ENCODE measurements at regions not wholly inside any gene's neighbourhood (a gene's known extent, or its start where the extent isn't known, plus 50 kb on each side); places are given as distances from the start of the nearest gene placed in this dataset.

DNA sequence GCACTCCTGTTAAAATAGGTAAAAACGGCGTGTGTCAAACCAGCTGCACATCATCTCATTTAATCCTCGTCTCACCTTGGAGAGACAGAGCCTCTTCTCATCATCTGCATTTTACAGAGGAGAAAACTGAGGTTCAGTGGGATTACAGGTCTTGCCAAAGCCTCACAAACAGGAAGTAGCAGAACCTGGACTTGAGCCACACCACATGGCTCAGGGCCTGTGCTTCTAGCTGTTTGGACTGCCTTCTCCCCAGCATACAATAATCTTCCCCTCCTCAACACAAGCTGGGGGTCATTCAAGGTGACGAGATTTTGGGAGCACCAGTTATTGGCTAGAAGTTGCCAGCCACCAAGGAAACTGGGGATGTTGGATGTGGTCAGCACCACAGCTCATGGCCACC lies 167.9 kb upstream of the ZC3H12A start:
- no peak overlapping the region for H3K27ac ChIP-seq
- H4K20me1 ChIP-seq (ENCODE audit: insufficient read depth, poor library complexity, severe bottlenecking): no peaks in the 10 kb centered on the region
- no peak for DNase-seq (ENCODE audit: low spot score)
- peaks cover 16% of the 10 kb centered on the region for H3K27me3 ChIP-seq
- no peak overlapping the region for H3K4me3 ChIP-seq
- H3K4me1 ChIP-seq (ENCODE audit: insufficient read depth): no peaks in the 10 kb centered on the region
- H3K9me2 ChIP-seq (replicated peaks; ENCODE audit: insufficient read depth): no peaks in the 10 kb centered on the region
- TF ChIP-seq EZH2phosphoT487 (IDR thresholded peaks at IDR 0.05; ENCODE audit: low read depth, severe bottlenecking, unreplicated experiment) (no peak), CTCF (IDR thresholded peaks at IDR 0.05; ENCODE audit: poor library complexity) (no peak), EZH2 (IDR thresholded peaks at IDR 0.05; ENCODE audit: borderline replicate concordance) (no peak)
- no peaks in the 10 kb centered on the region for H3K9me3 ChIP-seq (ENCODE audit: low read depth)
- no peaks in the 10 kb centered on the region for H3K36me3 ChIP-seq (replicated peaks; ENCODE audit: insufficient read depth, low read depth)
- no peaks in the 10 kb centered on the region for H3K79me2 ChIP-seq
- H2AFZ ChIP-seq: no peak overlapping the region
- 74% methylated on average over 4 of the region's 4 CpGs for WGBS (ENCODE audit: low lambda C conversion rate, missing lambda C conversion rate)
- no peak overlapping the region for H3K4me2 ChIP-seq

GRCh38 chr1:37306871-37307270 lies 167.5 kb upstream of the ZC3H12A start:
- Histone ChIP-seq H3K27ac (no peak overlapping the region), H2AFZ (no peak overlapping the region), H3K9me3 (ENCODE audit: low read depth) (no peaks in the 10 kb centered on the region), H3K4me2 (no peak overlapping the region), H3K9me2 (replicated peaks; ENCODE audit: insufficient read depth) (no peaks in the 10 kb centered on the region), H4K20me1 (ENCODE audit: insufficient read depth, poor library complexity, severe bottlenecking) (no peaks in the 10 kb centered on the region), H3K36me3 (replicated peaks; ENCODE audit: insufficient read depth, low read depth) (no peaks in the 10 kb centered on the region), H3K27me3 (peaks cover 16% of the 10 kb centered on the region), H3K4me1 (ENCODE audit: insufficient read depth) (no peaks in the 10 kb centered on the region), H3K79me2 (no peaks in the 10 kb centered on the region), H3K4me3 (no peak overlapping the region)
- 89% methylated on average over 11 of the region's 11 CpGs for WGBS (ENCODE audit: low lambda C conversion rate, missing lambda C conversion rate)
- no peak for DNase-seq (ENCODE audit: low spot score)
- no peak for TF ChIP-seq EZH2 (IDR thresholded peaks at IDR 0.05; ENCODE audit: borderline replicate concordance)
- no peak for TF ChIP-seq CTCF (IDR thresholded peaks at IDR 0.05; ENCODE audit: poor library complexity)
- no peak for TF ChIP-seq EZH2phosphoT487 (IDR thresholded peaks at IDR 0.05; ENCODE audit: low read depth, severe bottlenecking, unreplicated experiment)

GRCh38 chr1:37308031-37308960 lies 166.1 kb upstream of the ZC3H12A start:
- TF ChIP-seq EZH2 (IDR thresholded peaks at IDR 0.05; ENCODE audit: borderline replicate concordance) (no peak), CTCF (IDR thresholded peaks at IDR 0.05; ENCODE audit: poor library complexity) (peak; percentile 7), EZH2phosphoT487 (IDR thresholded peaks at IDR 0.05; ENCODE audit: low read depth, severe bottlenecking, unreplicated experiment) (no peak)
- H3K27ac ChIP-seq: no peak overlapping the region
- 78% methylated on average over 25 of the region's 25 CpGs for WGBS (ENCODE audit: low lambda C conversion rate, missing lambda C conversion rate)
- H4K20me1 ChIP-seq (ENCODE audit: insufficient read depth, poor library complexity, severe bottlenecking): no peaks in the 10 kb centered on the region
- H3K4me3 ChIP-seq: no peak overlapping the region
- H3K9me2 ChIP-seq (replicated peaks; ENCODE audit: insufficient read depth): no peaks in the 10 kb centered on the region
- no peaks in the 10 kb centered on the region for H3K4me1 ChIP-seq (ENCODE audit: insufficient read depth)
- DNase-seq (ENCODE audit: low spot score): peak; percentile 30
- H3K27me3 ChIP-seq: peaks cover 22% of the 10 kb centered on the region
- H3K4me2 ChIP-seq: no peak overlapping the region
- no peaks in the 10 kb centered on the region for H3K36me3 ChIP-seq (replicated peaks; ENCODE audit: insufficient read depth, low read depth)
- H3K9me3 ChIP-seq (ENCODE audit: low read depth): no peaks in the 10 kb centered on the region
- H2AFZ ChIP-seq: no peak overlapping the region
- no peaks in the 10 kb centered on the region for H3K79me2 ChIP-seq

Measured in hepatocyte (in vitro differentiated cells).